ENCODE measurements at regions not wholly inside any gene's neighbourhood (a gene's known extent, or its start where the extent isn't known, plus 50 kb on each side); places are given as distances from the start of the nearest gene placed in this dataset.

- Histone ChIP-seq H2BK5ac (ENCODE audit: low read depth, low read length, poor library complexity, severe bottlenecking) (no peak overlapping the region), H3K9ac (ENCODE audit: low read depth, low read length) (no peak overlapping the region), H2BK20ac (ENCODE audit: low read depth, low read length) (no peak overlapping the region), H4K5ac (ENCODE audit: low read depth, low read length) (no peak overlapping the region), H3K4me2 (ENCODE audit: low read depth, low read length) (no peak overlapping the region), H2AFZ (replicated peaks; ENCODE audit: low read length, poor library complexity) (no peak overlapping the region), H2BK15ac (ENCODE audit: low read depth, low read length) (no peak overlapping the region), H3K23ac (ENCODE audit: low read depth, low read length) (no peak overlapping the region), H3K27me3 (ENCODE audit: control insufficient read depth, insufficient read depth, low read length) (no peaks in the 10 kb centered on the region), H3K14ac (replicated peaks; ENCODE audit: low read depth, low read length) (no peak overlapping the region), H4K91ac (ENCODE audit: insufficient read depth, low read depth, low read length) (no peak overlapping the region), H2AK5ac (ENCODE audit: low read depth, low read length) (no peak overlapping the region), H4K8ac (ENCODE audit: low read depth in 2 of 2, low read length in 2 of 2) (no peak overlapping the region), H2BK120ac (ENCODE audit: low read depth, low read length) (no peak overlapping the region), H3K79me1 (ENCODE audit: low read depth in 1 of 2, low read length in 2 of 2) (no peaks in the 10 kb centered on the region), H3K4ac (ENCODE audit: low read depth, low read length) (no peak overlapping the region), H3K27ac (ENCODE audit: insufficient read depth, low read length) (no peak overlapping the region), H2AK9ac (replicated peaks; ENCODE audit: low read depth, low read length, poor library complexity) (no peak overlapping the region), H4K20me1 (ENCODE audit: insufficient read depth, low read length) (no peaks in the 10 kb centered on the region), H3K4me3 (ENCODE audit: insufficient read depth, low read depth, low read length) (no peak overlapping the region), H3K56ac (ENCODE audit: extremely low read depth, insufficient read depth, low read length) (no peak overlapping the region), H3K9me3 (ENCODE audit: control insufficient read depth, insufficient read depth, low read length) (peaks cover 19% of the 10 kb centered on the region), H3K36me3 (ENCODE audit: control insufficient read depth, insufficient read depth, low read length) (no peaks in the 10 kb centered on the region), H3K18ac (ENCODE audit: low read depth, low read length) (no peak overlapping the region), H3K4me1 (ENCODE audit: control insufficient read depth, insufficient read depth, low read length) (no peaks in the 10 kb centered on the region), H3K9me1 (ENCODE audit: insufficient read depth, low read length) (no peaks in the 10 kb centered on the region)
- ChIA-PET POLR2A (ENCODE audit: unreplicated experiment) (no interaction called here), CTCF (no interaction called here)
- no peak for ATAC-seq (ENCODE audit: low read depth)
- no CpG with 5 or more reads among the region's 2 CpGs for WGBS, 2 experiments (ENCODE audit: extremely low coverage in 2 of 2, insufficient read length in 1 of 2)
- no peak for DNase-seq
- dilution Hi-C loops (cut with HindIII; ENCODE audit: low sequenced_read_pairs, unreplicated experiment): no loop called here
- TF ChIP-seq BHLHE40 (IDR thresholded peaks at IDR 0.05; ENCODE audit: low read depth, low read length): no peak
- TF ChIP-seq RFX5 (IDR thresholded peaks at IDR 0.05; ENCODE audit: low read depth, low read length): no peak
- TF ChIP-seq RCOR1 (IDR thresholded peaks at IDR 0.05; ENCODE audit: insufficient replicate concordance, low read length): no peak
- TF ChIP-seq FOS (IDR thresholded peaks at IDR 0.05; ENCODE audit: low read depth, low read length): no peak
- TF ChIP-seq MAFK (IDR thresholded peaks at IDR 0.05; ENCODE audit: low read depth, low read length): no peak
- no peak for TF ChIP-seq CTCF (conservative IDR thresholded peaks at IDR 0.05; ENCODE audit: low read depth, low read length)
- TF ChIP-seq CHD1 (IDR thresholded peaks at IDR 0.05; ENCODE audit: low read depth, low read length): no peak
- TF ChIP-seq MAZ (IDR thresholded peaks at IDR 0.05; ENCODE audit: borderline replicate concordance, low read depth, low read length): no peak
- TF ChIP-seq NFE2L2 (IDR thresholded peaks at IDR 0.05; ENCODE audit: low read depth, low read length): no peak
- no peak for TF ChIP-seq USF2 (IDR thresholded peaks at IDR 0.05; ENCODE audit: low read depth, low read length)
- intact Hi-C loops (cut with micrococcal nuclease): no loop called here
- in situ Hi-C loops (cut with MboI; ENCODE audit: low sequenced_read_pairs): no loop called here
- no TSS peak for BruUV-seq (replicated peaks)
Measured at GRCh38 chr10:130983749-130984148, 327.8 kb downstream of the TCERG1L start.
